ENCODE measurements at regions not wholly inside any gene's neighbourhood (a gene's known extent, or its start where the extent isn't known, plus 50 kb on each side); places are given as distances from the start of the nearest gene placed in this dataset.

GRCh38 chr2:16015210-16015902 lies 75.0 kb downstream of the MYCN start:
- no peak overlapping the region for H3K27ac ChIP-seq
- DNase-seq (ENCODE audit: low read depth, low spot score): no peak

- DNase-seq (ENCODE audit: low read depth, low spot score): no peak
- H3K27ac ChIP-seq: no peak overlapping the region
Measured at GRCh38 chr2:16014802-16015201, 74.5 kb downstream of the MYCN start.

DNA sequence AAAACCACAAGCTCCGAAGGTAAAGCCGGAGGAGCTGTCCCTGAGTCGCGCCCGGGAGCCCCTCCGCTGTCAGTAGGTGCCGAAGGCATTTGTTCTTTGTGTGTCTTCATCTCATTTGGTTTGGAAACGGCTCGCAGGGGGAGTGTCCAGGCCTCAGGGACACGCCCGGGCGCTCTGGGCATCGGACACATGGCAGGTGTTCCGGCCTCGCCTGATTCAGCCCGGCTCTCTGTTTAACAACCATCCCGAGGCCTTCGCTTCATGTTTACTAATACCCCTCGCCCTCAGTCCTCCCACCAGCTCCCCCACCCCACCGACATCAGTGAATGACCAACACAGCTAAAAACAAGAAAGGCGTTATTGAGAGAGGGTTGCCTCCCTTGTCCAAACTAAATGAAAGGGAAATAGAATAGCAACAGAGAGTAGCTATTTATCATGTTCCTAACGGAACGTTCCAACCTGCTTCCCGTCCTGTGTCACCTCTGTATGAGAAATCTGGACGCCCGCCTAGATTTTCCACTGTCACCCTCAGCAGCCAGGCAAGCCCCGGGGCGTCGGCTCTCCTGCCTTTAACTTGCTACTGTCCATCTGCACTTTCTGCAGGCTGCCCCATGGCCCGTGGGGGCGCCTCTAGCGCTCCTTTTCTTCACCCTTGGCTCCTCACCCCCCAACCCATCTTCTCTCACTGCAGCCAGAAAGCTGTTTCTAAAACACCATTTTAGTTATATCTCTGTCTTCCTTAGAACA lies 73.9 kb downstream of the MYCN start:
- DNase-seq (ENCODE audit: low read depth, low spot score): no peak
- H3K27ac ChIP-seq: no peak overlapping the region

DNA sequence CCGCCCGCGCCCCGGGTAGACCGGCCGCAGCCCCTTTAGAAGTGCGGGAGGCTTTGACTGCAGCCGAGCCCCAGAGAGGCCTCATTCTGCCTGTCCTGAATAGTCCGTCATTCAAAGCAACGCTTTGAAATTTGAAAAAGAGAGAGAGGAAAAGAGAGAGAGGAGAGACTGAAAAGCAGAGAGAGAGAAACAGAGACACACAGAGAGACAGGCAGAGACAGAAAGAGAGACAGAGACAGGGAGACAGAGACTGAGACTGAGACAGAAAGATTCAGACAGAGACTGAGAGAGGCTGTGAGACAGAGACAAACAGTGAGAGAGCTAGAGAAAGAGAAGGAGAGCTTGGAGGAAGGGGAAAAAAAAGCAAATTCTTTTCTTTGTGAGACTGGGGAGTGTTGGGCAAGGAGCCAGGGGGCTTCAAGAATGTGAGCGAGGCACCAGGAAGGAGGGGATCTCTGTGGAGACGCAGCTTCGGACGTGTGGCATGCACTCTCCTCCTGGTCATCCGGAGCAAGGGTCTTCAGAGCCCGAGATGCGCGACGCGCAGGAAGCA lies 73.1 kb downstream of the MYCN start:
- no peak for DNase-seq (ENCODE audit: low read depth, low spot score)
- H3K27ac ChIP-seq: no peak overlapping the region

GRCh38 chr2:16012626-16013358 lies 72.4 kb downstream of the MYCN start:
- peak; percentile 3 for DNase-seq (ENCODE audit: low read depth, low spot score)
- H3K27ac ChIP-seq: no peak overlapping the region

DNA sequence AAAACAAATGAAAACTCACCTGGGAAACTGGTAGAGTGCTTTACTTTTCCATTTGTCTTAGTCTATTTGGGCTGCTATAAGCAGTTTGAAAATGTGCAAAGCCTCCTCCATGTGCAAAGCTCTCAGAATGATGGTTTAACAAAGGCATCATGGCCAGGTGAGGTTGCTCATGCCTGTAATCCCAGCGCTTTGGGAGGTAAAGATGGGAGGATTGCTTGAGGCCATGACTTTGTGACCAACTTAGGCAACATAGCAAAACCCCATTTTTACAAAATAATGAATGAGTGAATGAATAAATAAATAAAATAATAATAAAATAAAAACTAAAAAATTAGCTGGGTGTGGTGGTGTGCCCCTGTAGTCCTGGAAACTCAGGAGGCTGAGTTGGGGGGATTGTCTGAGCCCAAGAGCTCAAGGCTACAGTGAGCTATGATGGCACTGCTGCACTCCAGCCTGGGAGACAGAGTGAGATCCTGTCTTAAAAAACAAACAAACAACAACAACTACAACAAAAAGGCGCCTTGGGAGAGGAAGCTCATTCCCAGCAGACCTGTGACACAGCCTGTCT lies 71.8 kb downstream of the MYCN start:
- H3K27ac ChIP-seq: no peak overlapping the region
- no peak for DNase-seq (ENCODE audit: low read depth, low spot score)

DNA sequence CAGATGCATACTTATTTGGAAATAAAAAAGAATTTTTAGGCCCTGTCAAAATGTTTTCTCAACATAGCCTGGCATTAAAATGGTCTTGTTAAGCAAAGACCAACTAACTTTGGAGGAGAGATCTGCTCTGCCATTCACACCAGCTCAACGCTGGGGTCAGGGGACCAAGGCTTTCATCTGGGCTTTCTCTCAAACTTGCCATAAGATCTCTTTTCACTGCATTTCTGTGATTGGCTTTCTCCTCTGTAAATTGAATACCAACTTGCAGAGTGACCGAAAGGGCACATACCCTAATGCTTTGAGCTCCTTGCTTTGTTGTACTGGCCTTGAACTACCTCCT lies 71.2 kb downstream of the MYCN start:
- H3K27ac ChIP-seq: no peak overlapping the region
- DNase-seq (ENCODE audit: low read depth, low spot score): no peak

- H3K27ac ChIP-seq: no peak overlapping the region
Measured at GRCh38 chr2:16010951-16011620, 70.7 kb downstream of the MYCN start.

DNA sequence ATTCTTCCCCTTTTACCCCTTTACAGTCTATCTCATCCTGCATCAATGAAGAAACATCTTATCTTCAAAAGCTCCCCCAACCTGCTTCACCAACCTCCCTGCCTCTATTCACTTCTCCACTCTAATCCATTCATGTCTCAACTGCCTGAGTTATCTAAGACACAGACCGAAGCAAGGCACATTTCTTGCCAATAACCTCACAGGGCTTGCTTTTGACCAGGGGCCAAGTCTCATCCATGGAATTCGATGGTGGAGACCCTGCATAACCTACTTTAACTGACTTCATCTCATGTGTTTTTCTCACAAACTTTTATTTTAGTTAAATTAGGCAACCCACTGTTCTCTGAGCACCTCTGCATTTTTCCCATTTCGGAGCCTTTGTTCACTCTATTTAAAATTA lies 69.7 kb downstream of the MYCN start:
- no peak for DNase-seq (ENCODE audit: low read depth, low spot score)
- H3K27ac ChIP-seq: no peak overlapping the region

More at GRCh38 chr2:16010951-16011620, 70.7 kb downstream of the MYCN start:
- DNase-seq (ENCODE audit: low read depth, low spot score): no peak

DNA sequence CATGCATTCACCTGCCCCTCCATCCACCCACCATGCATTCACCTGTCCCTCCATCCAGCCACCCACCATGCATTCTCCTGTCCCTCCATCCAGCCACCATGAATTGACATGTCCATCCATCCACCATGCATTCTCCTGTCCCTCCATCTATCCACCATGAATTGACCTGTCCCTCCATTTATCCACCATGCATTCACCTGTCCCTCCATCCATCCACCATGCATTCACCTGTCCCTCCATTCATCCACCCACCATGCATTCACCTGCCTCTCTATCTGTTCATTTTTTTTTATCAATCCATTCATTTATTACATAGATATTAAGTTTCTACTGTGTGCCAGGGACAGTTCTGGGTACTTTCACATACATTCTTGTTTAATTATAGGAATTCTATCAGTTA lies 69.2 kb downstream of the MYCN start:
- no peak for DNase-seq (ENCODE audit: low read depth, low spot score)
- H3K27ac ChIP-seq: no peak overlapping the region

GRCh38 chr2:16008856-16009255 lies 68.5 kb downstream of the MYCN start:
- no peak for DNase-seq (ENCODE audit: low read depth, low spot score)
- no peak overlapping the region for H3K27ac ChIP-seq

GRCh38 chr2:16008331-16008850 lies 68.0 kb downstream of the MYCN start:
- no peak for DNase-seq (ENCODE audit: low read depth, low spot score)
- no peak overlapping the region for H3K27ac ChIP-seq

DNA sequence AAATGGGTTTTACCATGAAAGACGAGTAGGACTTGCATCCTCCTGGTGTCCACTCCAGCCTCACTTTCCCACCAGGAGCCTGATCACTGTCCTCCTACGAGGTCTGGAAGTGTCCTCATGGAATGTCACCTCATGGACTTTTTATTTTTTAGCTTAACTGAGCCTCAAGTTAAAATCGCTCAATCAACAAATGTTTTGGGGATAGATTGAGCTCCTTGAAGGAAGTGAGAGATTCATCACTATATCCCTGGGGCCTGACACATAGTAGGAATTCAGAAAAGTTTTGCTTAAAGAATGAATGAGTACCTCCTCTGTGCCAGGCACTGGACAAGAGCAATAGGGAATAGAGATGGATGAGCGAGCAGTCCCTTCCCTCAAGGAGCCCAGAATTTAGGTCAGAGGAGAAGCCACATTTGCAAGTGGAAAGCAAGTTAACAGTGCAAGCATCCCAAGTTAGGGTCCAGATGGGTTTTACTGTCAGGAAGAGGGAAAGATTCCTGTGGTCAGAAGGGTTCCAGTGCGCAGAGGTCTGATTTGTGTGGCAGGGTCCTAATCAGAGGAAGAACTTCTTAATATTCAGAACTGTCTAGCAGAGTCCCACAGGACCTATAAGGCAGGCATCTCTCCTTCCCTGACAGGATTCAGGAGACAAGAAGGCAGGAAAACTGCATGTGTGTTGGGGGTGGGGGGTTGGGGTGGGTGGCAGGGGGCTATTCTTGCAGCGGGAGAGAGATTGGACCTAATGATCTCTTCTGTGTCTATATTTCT lies 67.0 kb downstream of the MYCN start:
- no peak overlapping the region for H3K27ac ChIP-seq

GRCh38 chr2:16006537-16007166 lies 66.3 kb downstream of the MYCN start:
- peak overlapping the region; percentile 56 for H3K27ac ChIP-seq
- DNase-seq (ENCODE audit: low read depth, low spot score): no peak

More for the DNA sequence above, 67.0 kb downstream of the MYCN start:
- DNase-seq (ENCODE audit: low read depth, low spot score): no peak

GRCh38 chr2:16005816-16006536 lies 65.6 kb downstream of the MYCN start:
- DNase-seq (ENCODE audit: low read depth, low spot score): peak; percentile 66
- peak overlapping the region; percentile 56 for H3K27ac ChIP-seq

- DNase-seq (ENCODE audit: low read depth, low spot score): no peak
- peak overlapping the region; percentile 56 for H3K27ac ChIP-seq
Measured at GRCh38 chr2:16005389-16005788, 65.0 kb downstream of the MYCN start.

GRCh38 chr2:16003809-16004208 lies 63.5 kb downstream of the MYCN start:
- H3K27ac ChIP-seq: no peak overlapping the region
- DNase-seq (ENCODE audit: low read depth, low spot score): no peak

- DNase-seq (ENCODE audit: low read depth, low spot score): no peak
- no peak overlapping the region for H3K27ac ChIP-seq
Measured at GRCh38 chr2:16003152-16003551, 62.8 kb downstream of the MYCN start.
